ENCODE measurements at regions not wholly inside any gene's neighbourhood (a gene's known extent, or its start where the extent isn't known, plus 50 kb on each side); places are given as distances from the start of the nearest gene placed in this dataset.

DNA sequence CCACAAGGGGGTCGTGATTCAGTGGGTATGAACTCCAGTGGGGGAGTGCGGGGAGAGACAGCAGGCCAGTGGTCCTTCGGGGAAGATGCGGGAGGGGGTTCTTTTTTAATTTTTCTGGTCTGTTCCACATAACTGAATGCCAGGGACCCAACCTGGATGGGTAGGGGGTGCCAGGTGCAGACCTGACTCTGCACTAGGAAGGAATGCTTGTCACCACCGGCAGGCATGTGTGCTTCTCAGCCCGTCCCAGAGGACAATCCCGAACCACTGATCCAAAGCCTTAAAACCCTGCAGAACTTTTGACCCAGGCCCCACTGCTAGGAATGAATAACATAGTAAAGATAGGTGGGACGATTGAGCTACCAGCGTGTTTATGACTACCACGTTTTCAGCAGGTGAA lies 72.0 kb downstream of the DIO3 start:
- DNase-seq: no peak
- Histone ChIP-seq H3K4me1 (ENCODE audit: control insufficient read depth in 2 of 3, insufficient read depth in 2 of 3, low read depth in 1 of 3, low read length in 3 of 3) (peaks cover 0 to 3% (median 0%) of the 10 kb centered on the region in 3 donors), H3K9ac (ENCODE audit: low read length in 3 of 3) (no peak overlapping the region), H3K9me3 (ENCODE audit: control insufficient read depth in 2 of 3, insufficient read depth in 1 of 3, low read length in 3 of 3) (no peaks in the 10 kb centered on the region), H3K27ac (ENCODE audit: low read depth in 2 of 2, low read length in 2 of 2) (no peak overlapping the region), H3K27me3 (ENCODE audit: control insufficient read depth, insufficient read depth, low read length) (no peaks in the 10 kb centered on the region), H3K4me3 (ENCODE audit: low read length in 3 of 3) (no peak overlapping the region), H3K36me3 (ENCODE audit: control insufficient read depth in 2 of 3, insufficient read depth in 3 of 3, low read length in 3 of 3) (no peaks in the 10 kb centered on the region)
- intact Hi-C loops (cut with DNase I): no loop called here
- FAIRE-seq: no peak
- TF ChIP-seq, protein P1, sequence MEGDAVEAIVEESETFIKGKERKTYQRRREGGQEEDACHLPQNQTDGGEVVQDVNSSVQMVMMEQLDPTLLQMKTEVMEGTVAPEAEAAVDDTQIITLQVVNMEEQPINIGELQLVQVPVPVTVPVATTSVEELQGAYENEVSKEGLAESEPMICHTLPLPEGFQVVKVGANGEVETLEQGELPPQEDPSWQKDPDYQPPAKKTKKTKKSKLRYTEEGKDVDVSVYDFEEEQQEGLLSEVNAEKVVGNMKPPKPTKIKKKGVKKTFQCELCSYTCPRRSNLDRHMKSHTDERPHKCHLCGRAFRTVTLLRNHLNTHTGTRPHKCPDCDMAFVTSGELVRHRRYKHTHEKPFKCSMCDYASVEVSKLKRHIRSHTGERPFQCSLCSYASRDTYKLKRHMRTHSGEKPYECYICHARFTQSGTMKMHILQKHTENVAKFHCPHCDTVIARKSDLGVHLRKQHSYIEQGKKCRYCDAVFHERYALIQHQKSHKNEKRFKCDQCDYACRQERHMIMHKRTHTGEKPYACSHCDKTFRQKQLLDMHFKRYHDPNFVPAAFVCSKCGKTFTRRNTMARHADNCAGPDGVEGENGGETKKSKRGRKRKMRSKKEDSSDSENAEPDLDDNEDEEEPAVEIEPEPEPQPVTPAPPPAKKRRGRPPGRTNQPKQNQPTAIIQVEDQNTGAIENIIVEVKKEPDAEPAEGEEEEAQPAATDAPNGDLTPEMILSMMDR (IDR thresholded peaks at IDR 0.05; ENCODE audit: borderline replicate concordance, extremely low read depth, insufficient read depth): no peak

DNA sequence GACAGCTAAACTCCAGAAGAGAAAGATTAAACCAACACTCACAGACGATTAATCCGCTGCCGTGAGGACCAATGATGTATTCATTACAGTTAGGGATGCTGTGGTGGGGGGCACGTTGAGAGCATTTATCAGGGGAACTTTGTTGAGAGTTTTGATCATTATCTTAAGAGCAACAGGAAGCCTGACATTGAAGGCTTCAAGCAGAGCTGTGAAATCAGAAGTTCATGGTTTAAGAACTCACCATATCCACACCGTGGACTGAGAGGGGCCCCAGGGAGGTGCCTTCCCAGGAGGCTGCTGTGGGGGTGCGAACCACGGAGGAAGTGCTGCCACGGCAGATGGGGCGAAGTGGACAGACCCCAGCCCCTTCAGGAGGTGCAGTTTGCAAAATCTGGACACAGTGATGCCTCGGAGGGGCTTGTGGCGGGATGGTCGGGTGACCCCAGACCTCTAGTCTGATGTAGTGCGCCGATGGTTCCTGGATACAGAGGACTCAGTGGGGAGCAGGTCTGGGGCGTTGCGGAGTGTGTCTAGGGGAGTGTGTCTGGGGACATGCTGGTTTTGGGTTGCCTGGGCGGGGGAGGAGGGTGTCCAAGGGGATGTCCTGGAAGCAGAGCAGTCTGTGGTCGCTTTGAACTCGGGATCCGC lies 73.0 kb downstream of the DIO3 start:
- FAIRE-seq (no peak), DNase-seq (no peak)
- Histone ChIP-seq H3K27ac (ENCODE audit: low read depth in 2 of 2, low read length in 2 of 2) (no peak overlapping the region), H3K4me3 (ENCODE audit: low read length in 3 of 3) (no peak overlapping the region), H3K9ac (ENCODE audit: low read length in 3 of 3) (no peak overlapping the region), H3K9me3 (ENCODE audit: control insufficient read depth in 2 of 3, insufficient read depth in 1 of 3, low read length in 3 of 3) (no peaks in the 10 kb centered on the region), H3K27me3 (ENCODE audit: control insufficient read depth, insufficient read depth, low read length) (no peaks in the 10 kb centered on the region), H3K4me1 (ENCODE audit: control insufficient read depth in 2 of 3, insufficient read depth in 2 of 3, low read depth in 1 of 3, low read length in 3 of 3) (no peaks in the 10 kb centered on the region), H3K36me3 (ENCODE audit: control insufficient read depth in 2 of 3, insufficient read depth in 3 of 3, low read length in 3 of 3) (no peaks in the 10 kb centered on the region)
- intact Hi-C loops (cut with DNase I): no loop called here
- TF ChIP-seq, protein P1 (IDR thresholded peaks at IDR 0.05; ENCODE audit: borderline replicate concordance, extremely low read depth, insufficient read depth): no peak

GRCh38 chr14:101634850-101635748 lies 73.8 kb downstream of the DIO3 start:
- FAIRE-seq (no peak), DNase-seq (no peak)
- no peak overlapping the region for H3K27ac ChIP-seq (ENCODE audit: low read depth in 2 of 2, low read length in 2 of 2)
- H3K36me3 ChIP-seq (ENCODE audit: control insufficient read depth in 2 of 3, insufficient read depth in 3 of 3, low read length in 3 of 3): no peaks in the 10 kb centered on the region
- H3K27me3 ChIP-seq (ENCODE audit: control insufficient read depth, insufficient read depth, low read length): no peaks in the 10 kb centered on the region
- intact Hi-C loops (cut with DNase I): no loop called here
- no peaks in the 10 kb centered on the region for H3K4me1 ChIP-seq (ENCODE audit: control insufficient read depth in 2 of 3, insufficient read depth in 2 of 3, low read depth in 1 of 3, low read length in 3 of 3)
- TF ChIP-seq, protein P1 (IDR thresholded peaks at IDR 0.05; ENCODE audit: borderline replicate concordance, extremely low read depth, insufficient read depth): no peak
- no peak overlapping the region for H3K4me3 ChIP-seq (ENCODE audit: low read length in 3 of 3)
- H3K9me3 ChIP-seq (ENCODE audit: control insufficient read depth in 2 of 3, insufficient read depth in 1 of 3, low read length in 3 of 3): no peaks in the 10 kb centered on the region
- no peak overlapping the region for H3K9ac ChIP-seq (ENCODE audit: low read length in 3 of 3)

Measured in kidney (tissue), 13 donors.